Activated CD4-positive, alpha-beta memory T cell treated with anti-CD3 and anti-CD28 coated beads for 36 hours (primary cell): ENCODE measurements at regions not wholly inside any gene's neighbourhood (a gene's known extent, or its start where the extent isn't known, plus 50 kb on each side); places are given as distances from the start of the nearest gene placed in this dataset.

ENCODE experiments used
- CTCF ChIA-PET: fragments of 350-600 bp; sonication (Branson Sonifier 250); formaldehyde crosslinking; loops from one replicate; lab custom pipeline; 2021; ENCODE audit warnings: antibody characterized with exemption, inconsistent platforms; lab: Charles Lee
- POLR2A ChIA-PET: fragments of 350-600 bp; sonication (Branson Sonifier 250); formaldehyde crosslinking; loops from one replicate; lab custom pipeline; 2021; ENCODE audit warnings: antibody characterized with exemption; lab: Charles Lee
- DNase-seq: peaks from one replicate; pipeline ENCODE4 v3.0.0-alpha.2; 2020
- H3K27ac Mint-ChIP-seq: one replicate; pipeline ENCODE4 v1.8.0; 2021; ENCODE audit warnings: mixed read lengths
- H3K27me3 Mint-ChIP-seq: one replicate; pipeline ENCODE4 v1.8.0; 2021; ENCODE audit warnings: mixed read lengths
- H3K36me3 Mint-ChIP-seq: one replicate; pipeline ENCODE4 v1.8.0; 2021; ENCODE audit warnings: mixed read lengths
- H3K4me1 Mint-ChIP-seq: one replicate; pipeline ENCODE4 v1.8.0; 2021; ENCODE audit warnings: low read depth, mixed read lengths
- H3K4me3 Mint-ChIP-seq: one replicate; pipeline ENCODE4 v1.8.0; 2021; ENCODE audit warnings: mild to moderate bottlenecking, mixed read lengths
- H3K9me3 Mint-ChIP-seq: one replicate; pipeline ENCODE4 v1.8.0; 2021; ENCODE audit warnings: mixed read lengths
- intact Hi-C: fragments of 100-400 bp; cut with micrococcal nuclease; formaldehyde crosslinking; loops from one replicate; pipeline ENCODE4 v1.15.1; 2023

GRCh38 chr18:26685438-26686157, 137.2 kb upstream of the KCTD1 start:
- intact Hi-C loops = no loop called here
- Mint-ChIP-seq H3K36me3 (no peaks in the 10 kb centered on the region), H3K9me3 (no peaks in the 10 kb centered on the region), H3K27ac (no peak overlapping the region), H3K4me3 (no peak overlapping the region), H3K27me3 (no peaks in the 10 kb centered on the region), H3K4me1 (no peaks in the 10 kb centered on the region)
- POLR2A ChIA-PET = no interaction called here
- CTCF ChIA-PET = no interaction called here
- DNase-seq = no peak

GRCh38 chr18:26677957-26678356, 129.6 kb upstream of the KCTD1 start:
- CTCF ChIA-PET = no interaction called here
- DNase-seq = no peak
- no peak overlapping the region for H3K4me3 Mint-ChIP-seq
- no peaks in the 10 kb centered on the region for H3K9me3 Mint-ChIP-seq
- no peaks in the 10 kb centered on the region for H3K36me3 Mint-ChIP-seq
- peaks cover 3% of the 10 kb centered on the region for H3K27me3 Mint-ChIP-seq
- no peak overlapping the region for H3K27ac Mint-ChIP-seq
- POLR2A ChIA-PET = no interaction called here
- intact Hi-C loops = no loop called here
- no peaks in the 10 kb centered on the region for H3K4me1 Mint-ChIP-seq

- CTCF ChIA-PET = no interaction called here
- intact Hi-C loops = no loop called here
- Mint-ChIP-seq H3K36me3 (no peaks in the 10 kb centered on the region), H3K4me3 (no peak overlapping the region), H3K27me3 (peaks cover 3% of the 10 kb centered on the region), H3K4me1 (no peaks in the 10 kb centered on the region), H3K27ac (no peak overlapping the region), H3K9me3 (no peaks in the 10 kb centered on the region)
- no peak for DNase-seq
- POLR2A ChIA-PET = no interaction called here
Observed at GRCh38 chr18:26667046-26667445, 118.7 kb upstream of the KCTD1 start.

GRCh38 chr18:26662996-26663395, 114.6 kb upstream of the KCTD1 start:
- H3K4me1 Mint-ChIP-seq = no peaks in the 10 kb centered on the region
- DNase-seq = no peak
- no peak overlapping the region for H3K27ac Mint-ChIP-seq
- ChIA-PET CTCF (no interaction called here), POLR2A (no interaction called here)
- H3K36me3 Mint-ChIP-seq = no peaks in the 10 kb centered on the region
- H3K27me3 Mint-ChIP-seq = peaks cover 16% of the 10 kb centered on the region
- H3K9me3 Mint-ChIP-seq = no peaks in the 10 kb centered on the region
- intact Hi-C loops = no loop called here
- no peak overlapping the region for H3K4me3 Mint-ChIP-seq

GRCh38 chr18:26657631-26658581, 109.6 kb upstream of the KCTD1 start:
- H3K36me3 Mint-ChIP-seq = no peaks in the 10 kb centered on the region
- intact Hi-C loops = loop anchor here (5.0 to 10.0 kb wide), 2 partner anchors 106 to 353 kb away; no protein-coding TSS in a partner anchor
- H3K4me1 Mint-ChIP-seq = peaks cover 12% of the 10 kb centered on the region
- no peak for DNase-seq
- H3K4me3 Mint-ChIP-seq = peak overlapping the region; percentile 61
- H3K27me3 Mint-ChIP-seq = peaks cover 50% of the 10 kb centered on the region
- ChIA-PET CTCF (no interaction called here), POLR2A (no interaction called here)
- no peaks in the 10 kb centered on the region for H3K9me3 Mint-ChIP-seq
- no peak overlapping the region for H3K27ac Mint-ChIP-seq

- no peak overlapping the region for H3K27ac Mint-ChIP-seq
- H3K36me3 Mint-ChIP-seq = no peaks in the 10 kb centered on the region
- ChIA-PET CTCF (no interaction called here), POLR2A (no interaction called here)
- DNase-seq = no peak
- peaks cover 12% of the 10 kb centered on the region for H3K4me1 Mint-ChIP-seq
- H3K9me3 Mint-ChIP-seq = no peaks in the 10 kb centered on the region
- intact Hi-C loops = loop anchor here (5.0 to 10.0 kb wide), 2 partner anchors 105 to 352 kb away; no protein-coding TSS in a partner anchor
- H3K4me3 Mint-ChIP-seq = peak overlapping the region; percentile 61
- H3K27me3 Mint-ChIP-seq = peaks cover 53% of the 10 kb centered on the region
Observed at GRCh38 chr18:26656944-26657536, 108.7 kb upstream of the KCTD1 start.

- Mint-ChIP-seq H3K9me3 (no peaks in the 10 kb centered on the region), H3K4me3 (no peak overlapping the region), H3K4me1 (peaks cover 12% of the 10 kb centered on the region), H3K36me3 (no peaks in the 10 kb centered on the region), H3K27ac (no peak overlapping the region), H3K27me3 (peaks cover 52% of the 10 kb centered on the region)
- no peak for DNase-seq
- POLR2A ChIA-PET = no interaction called here
- intact Hi-C loops = loop anchor here (5.0 to 10.0 kb wide), 2 partner anchors 104 to 352 kb away; no protein-coding TSS in a partner anchor
- CTCF ChIA-PET = no interaction called here
Observed at GRCh38 chr18:26656431-26656943, 108.1 kb upstream of the KCTD1 start.

- H3K4me1 Mint-ChIP-seq = peaks cover 12% of the 10 kb centered on the region
- H3K36me3 Mint-ChIP-seq = no peaks in the 10 kb centered on the region
- CTCF ChIA-PET = no interaction called here
- no peak for DNase-seq
- no peak overlapping the region for H3K27ac Mint-ChIP-seq
- no peak overlapping the region for H3K4me3 Mint-ChIP-seq
- peaks cover 57% of the 10 kb centered on the region for H3K27me3 Mint-ChIP-seq
- H3K9me3 Mint-ChIP-seq = no peaks in the 10 kb centered on the region
- intact Hi-C loops = loop anchor here (5.0 to 10.0 kb wide), 2 partner anchors 103 to 351 kb away; no protein-coding TSS in a partner anchor
- POLR2A ChIA-PET = no interaction called here
Observed at GRCh38 chr18:26655525-26656430, 107.4 kb upstream of the KCTD1 start.

- Mint-ChIP-seq H3K9me3 (no peaks in the 10 kb centered on the region), H3K4me3 (no peak overlapping the region), H3K27ac (no peak overlapping the region), H3K4me1 (peaks cover 12% of the 10 kb centered on the region), H3K36me3 (no peaks in the 10 kb centered on the region), H3K27me3 (peaks cover 60% of the 10 kb centered on the region)
- intact Hi-C loops = loop anchor here (5.0 to 10.0 kb wide), 2 partner anchors 103 to 350 kb away; no protein-coding TSS in a partner anchor
- DNase-seq = no peak
- CTCF ChIA-PET = no interaction called here
- POLR2A ChIA-PET = no interaction called here
Observed at GRCh38 chr18:26654616-26655524, 106.5 kb upstream of the KCTD1 start.

- DNase-seq = no peak
- POLR2A ChIA-PET = no interaction called here
- Mint-ChIP-seq H3K4me3 (no peak overlapping the region), H3K9me3 (no peaks in the 10 kb centered on the region), H3K27ac (no peak overlapping the region), H3K4me1 (peaks cover 12% of the 10 kb centered on the region), H3K36me3 (no peaks in the 10 kb centered on the region), H3K27me3 (peaks cover 58% of the 10 kb centered on the region)
- intact Hi-C loops = loop anchor here (10.0 kb wide), 1 partner anchor 349 kb away; no protein-coding TSS in a partner anchor
- CTCF ChIA-PET = no interaction called here
Observed at GRCh38 chr18:26653943-26654615, 105.7 kb upstream of the KCTD1 start.
